GM19372 (cell line): ENCODE measurements at regions not wholly inside any gene's neighbourhood (a gene's known extent, or its start where the extent isn't known, plus 50 kb on each side); places are given as distances from the start of the nearest gene placed in this dataset.

Experiments
- ATAC-seq: cut with Tn5 transposase; IDR thresholded peaks from one replicate; pipeline ENCODE4 v1.9.1; 2021; ENCODE audit warnings: mild to moderate bottlenecking, low read depth, moderate library complexity; ENCODE audit not compliant: unreplicated experiment

DNA sequence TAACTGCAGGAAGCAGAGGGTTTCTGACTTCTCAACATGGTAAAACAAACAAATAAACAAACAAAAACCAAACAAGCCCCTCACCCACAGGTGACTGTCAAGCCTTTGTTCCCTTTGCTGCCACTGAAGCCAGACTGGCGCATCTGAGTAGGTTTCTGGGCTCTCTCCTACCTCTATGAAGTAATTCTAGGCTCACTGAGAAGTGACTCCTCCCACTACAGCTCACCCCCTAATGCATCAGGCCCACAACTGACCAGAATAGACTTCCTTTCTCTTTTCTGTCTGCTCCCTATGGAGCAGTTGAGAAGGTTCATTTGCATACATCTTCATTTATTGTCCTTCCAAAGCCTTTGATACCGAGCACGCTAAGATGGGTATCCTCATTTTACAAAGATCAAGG is 77.0 kb upstream of the CCL2 start:
- ATAC-seq = no peak

GRCh38 chr17:34182036-34182803 is 72.9 kb upstream of the CCL2 start:
- ATAC-seq = no peak

GRCh38 chr17:34195987-34196386 is 59.1 kb upstream of the CCL2 start:
- ATAC-seq = no peak

GRCh38 chr17:34198519-34198918 is 56.6 kb upstream of the CCL2 start:
- no peak for ATAC-seq

- no peak for ATAC-seq
Measured at GRCh38 chr17:34199454-34199853, 55.6 kb upstream of the CCL2 start.

GRCh38 chr17:34199932-34200534 is 55.1 kb upstream of the CCL2 start:
- ATAC-seq = peak; percentile 56

- no peak for ATAC-seq
Measured at GRCh38 chr17:34201225-34201624, 53.9 kb upstream of the CCL2 start.

GRCh38 chr17:34201767-34202166 is 53.3 kb upstream of the CCL2 start:
- ATAC-seq = no peak

DNA sequence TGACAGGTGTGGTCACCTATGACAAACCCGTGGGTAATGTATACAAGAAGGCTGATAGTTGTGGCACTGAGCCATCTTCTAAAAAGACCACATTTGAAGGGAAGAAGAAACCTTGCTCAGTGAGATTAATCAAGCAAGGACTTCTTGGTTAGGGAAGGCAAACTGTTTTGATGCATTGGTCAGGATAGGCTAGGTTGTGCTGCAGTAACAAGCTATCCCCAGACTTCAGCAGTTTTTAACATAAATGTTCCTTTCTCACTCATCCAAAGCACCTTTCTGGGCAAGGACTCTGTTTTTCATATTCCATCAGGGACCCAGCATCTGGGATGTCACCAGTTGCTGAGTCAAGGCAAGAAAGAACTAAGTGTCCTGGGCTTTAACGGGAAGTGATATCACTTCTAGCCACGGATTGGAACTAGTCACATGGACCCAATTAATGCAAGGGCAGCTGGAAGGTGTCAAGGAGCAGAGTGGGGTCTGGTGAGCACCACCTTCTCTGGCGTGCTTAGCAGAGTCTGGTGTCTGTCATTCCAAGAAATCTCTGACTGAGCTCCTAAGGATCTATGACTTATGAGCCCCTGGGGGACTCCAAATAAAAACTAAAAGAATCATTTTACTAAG is 52.0 kb upstream of the CCL2 start:
- ATAC-seq = no peak

GRCh38 chr17:34204402-34204801 is 50.7 kb upstream of the CCL2 start:
- ATAC-seq = no peak
